Mucosa of gallbladder (tissue), 1 donor: ENCODE measurements at regions not wholly inside any gene's neighbourhood (a gene's known extent, or its start where the extent isn't known, plus 50 kb on each side); places are given as distances from the start of the nearest gene placed in this dataset.

Source experiments
- DNase-seq: peaks from one replicate; pipeline ENCODE4 v3.0.0-alpha.2; 2020; ENCODE audit warnings: low spot score
- donor health status: DM: no; HTN: no; CAD: no.

DNA sequence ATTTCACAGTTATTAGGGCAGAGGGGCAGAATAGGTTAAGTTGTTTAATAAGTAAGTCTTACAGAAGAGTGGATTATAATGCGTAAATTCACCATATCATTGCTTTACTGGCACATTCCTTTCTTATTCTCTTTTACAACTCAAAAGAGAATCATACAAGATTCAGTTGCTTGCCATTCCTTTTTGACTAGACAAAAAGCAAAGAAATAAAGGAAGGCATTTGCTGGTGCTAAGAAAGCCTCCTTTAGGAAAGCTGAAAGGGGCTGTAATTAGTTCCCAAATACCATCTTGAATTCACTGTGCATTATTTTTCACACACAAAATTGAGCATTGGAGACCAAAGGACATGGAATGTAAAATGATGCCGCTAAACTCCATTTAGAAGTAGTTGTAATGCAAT is 499.3 kb downstream of the NXPH1 start:
- DNase-seq, result no peak

DNA sequence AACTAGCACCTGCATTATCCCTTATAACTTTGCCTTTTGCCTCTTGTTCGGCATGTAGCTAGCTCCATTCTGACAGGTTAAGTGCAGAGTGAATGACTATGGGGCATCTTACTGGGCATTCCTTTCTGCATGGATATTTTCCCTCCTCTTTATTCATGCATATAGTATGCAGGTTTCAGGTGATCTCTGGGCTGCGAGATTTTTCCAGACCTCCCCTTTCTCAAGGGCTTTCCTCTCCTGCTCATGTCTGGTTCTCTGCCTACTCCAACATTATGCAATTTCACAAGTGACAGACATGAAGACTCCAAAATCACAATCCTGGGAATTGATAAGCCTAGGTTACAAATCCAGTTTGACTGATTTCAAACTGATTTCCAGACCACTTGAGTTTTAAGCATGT is 503.8 kb downstream of the NXPH1 start:
- DNase-seq, result no peak

DNA sequence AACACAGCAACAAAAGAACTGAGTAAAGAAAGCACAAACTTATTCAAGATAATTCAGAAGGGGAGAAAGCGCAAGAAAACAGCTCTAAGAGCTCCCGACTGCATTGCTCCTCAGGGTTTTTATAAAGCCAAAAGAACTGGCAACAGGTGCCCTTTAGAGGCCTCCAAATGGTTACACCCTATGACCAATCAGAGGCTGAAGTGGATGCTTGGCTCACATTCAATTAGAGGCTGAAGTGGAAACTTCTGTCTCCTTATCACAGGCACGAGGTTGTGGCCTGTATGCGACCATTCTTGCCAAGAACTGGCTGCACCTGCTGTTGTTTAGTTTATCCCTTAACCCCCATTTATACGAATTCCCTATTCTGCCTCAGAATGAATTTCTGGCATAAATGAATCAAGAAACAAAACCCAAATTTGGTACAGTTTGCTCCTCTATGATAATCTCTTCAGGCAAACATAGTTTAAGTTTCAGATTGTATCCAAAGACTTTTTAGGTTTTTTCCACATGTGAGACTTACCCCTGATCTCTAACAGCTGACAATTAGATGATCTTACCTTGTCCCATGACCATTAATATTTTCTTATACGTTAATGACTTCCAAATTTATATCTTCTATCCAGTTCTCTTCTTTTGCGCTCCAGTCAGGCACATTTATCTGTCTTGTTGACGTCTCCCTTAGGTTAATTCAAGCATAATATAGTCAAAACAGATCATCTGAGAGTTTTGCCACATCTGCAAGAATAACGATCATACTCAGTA is 504.8 kb downstream of the NXPH1 start:
- no peak for DNase-seq

DNA sequence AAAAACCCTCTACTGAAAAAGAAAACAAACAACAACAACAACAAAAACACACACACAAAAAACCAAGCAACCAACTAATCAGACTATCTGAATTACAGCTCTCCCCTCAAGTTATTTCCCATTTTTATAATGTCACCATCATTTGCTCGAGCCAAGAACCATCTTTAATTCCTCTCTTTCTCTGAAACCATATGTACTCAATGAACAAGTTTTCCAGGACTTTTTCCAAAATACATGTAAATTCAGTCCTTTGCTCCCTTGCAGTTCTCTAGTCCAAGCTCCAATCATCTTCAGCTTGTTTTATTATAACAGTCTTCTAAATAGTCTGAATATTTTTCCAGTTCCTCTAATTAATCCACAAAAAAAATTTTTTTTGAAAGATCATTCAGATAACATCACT is 506.0 kb downstream of the NXPH1 start:
- DNase-seq, result no peak

GRCh38 chr7:8963722-8964121 is 530.3 kb downstream of the NXPH1 start:
- no peak for DNase-seq

- DNase-seq, result no peak
These were observed 531.8 kb downstream of the NXPH1 start for GRCh38 chr7:8965177-8965576.

- no peak for DNase-seq
These were observed 540.2 kb downstream of the NXPH1 start for GRCh38 chr7:8973601-8974000.

GRCh38 chr7:8975681-8976080 is 542.3 kb downstream of the NXPH1 start:
- DNase-seq, result no peak

DNA sequence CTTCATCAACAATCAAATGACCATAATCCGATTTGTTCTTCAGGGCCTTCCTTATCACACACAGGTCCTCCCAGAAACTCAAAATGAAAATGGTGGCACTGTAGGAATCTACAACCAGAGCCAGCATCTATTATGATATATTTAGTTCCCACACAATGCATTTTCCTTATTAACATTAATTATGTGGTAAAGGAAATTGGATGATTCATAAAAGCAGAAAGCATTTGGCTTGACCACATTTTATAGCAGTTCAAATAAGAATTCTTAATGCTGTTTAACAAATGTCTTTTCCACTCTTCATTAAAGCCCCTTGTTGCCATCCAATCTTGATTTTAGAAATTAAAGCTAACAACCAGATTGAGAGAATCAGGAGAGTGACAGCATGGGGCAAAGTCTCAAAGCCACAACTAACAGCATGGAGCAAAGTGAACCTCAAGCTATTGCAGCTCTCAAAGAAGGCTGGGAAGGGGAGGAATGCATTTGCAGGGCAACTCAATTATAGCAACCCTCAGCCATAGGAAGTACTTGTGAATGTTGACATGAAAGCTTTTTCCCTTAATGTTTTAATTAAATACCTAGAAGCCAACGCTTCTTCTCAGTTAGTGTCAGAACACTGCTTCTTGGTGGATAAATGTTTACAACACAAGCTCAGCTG is 549.1 kb downstream of the NXPH1 start:
- DNase-seq, result no peak

- DNase-seq, result no peak
These were observed 551.8 kb downstream of the NXPH1 start for GRCh38 chr7:8985255-8985654.

DNA sequence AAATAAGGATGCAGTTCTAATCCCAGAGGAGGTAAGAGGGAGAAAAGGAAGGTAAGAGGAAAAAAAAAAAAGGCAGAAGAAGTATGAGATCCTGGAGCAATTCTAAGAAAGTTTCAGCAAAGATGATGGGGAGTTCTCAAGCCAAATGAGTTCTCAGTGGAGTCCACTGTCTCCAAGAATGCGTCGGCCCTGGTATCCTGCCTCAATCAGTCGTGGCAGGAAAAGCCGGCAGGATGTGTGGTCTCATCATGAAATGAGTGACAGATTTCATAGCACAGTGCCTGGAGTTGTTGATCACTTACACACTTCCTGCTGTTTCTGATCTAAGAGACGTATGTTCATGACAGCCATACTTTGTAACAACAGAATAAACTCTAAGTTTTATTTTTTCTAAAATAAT is 554.9 kb downstream of the NXPH1 start:
- no peak for DNase-seq

- no peak for DNase-seq
These were observed 557.8 kb downstream of the NXPH1 start for GRCh38 chr7:8991159-8991558.

DNA sequence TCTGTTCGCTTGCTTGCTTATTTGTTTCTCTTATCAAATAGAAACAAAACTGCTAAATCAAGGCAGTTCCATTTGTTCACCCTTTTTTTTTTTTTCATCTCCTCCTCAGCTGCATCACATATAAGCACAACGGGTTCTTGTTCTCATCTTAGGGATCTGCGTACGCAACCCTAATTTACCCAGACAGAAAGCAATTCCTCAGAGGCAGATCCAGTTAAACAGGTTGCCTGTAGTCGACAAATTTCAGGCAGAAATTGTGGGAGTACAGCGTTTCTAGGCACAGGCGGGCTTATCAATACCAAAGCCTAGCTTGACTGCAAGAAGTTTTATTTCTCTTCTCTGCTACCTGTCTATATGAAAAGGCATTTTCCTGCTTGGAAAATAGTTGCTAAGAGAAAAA is 565.4 kb downstream of the NXPH1 start:
- no peak for DNase-seq

- no peak for DNase-seq
These were observed 580.5 kb downstream of the NXPH1 start for GRCh38 chr7:9013940-9014339.

DNA sequence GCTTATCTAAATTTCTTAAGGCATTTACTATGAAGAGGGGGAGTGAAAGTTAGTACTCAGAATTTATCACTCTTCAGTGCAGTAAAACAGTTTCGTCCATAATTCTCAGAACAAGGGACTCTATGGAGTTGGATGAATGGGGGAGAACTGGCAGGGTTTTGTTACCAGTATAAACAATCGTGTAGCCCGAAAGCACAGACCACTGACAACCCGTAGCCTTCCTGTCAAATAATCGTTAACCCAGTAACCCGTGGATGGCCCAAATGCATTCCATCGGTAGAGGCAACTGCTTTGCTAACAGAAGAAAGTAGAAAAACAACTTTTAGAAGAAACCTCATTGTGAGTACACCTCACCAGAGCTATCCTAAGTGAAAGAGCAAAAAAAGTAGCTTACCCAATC is 583.9 kb downstream of the NXPH1 start:
- DNase-seq, result no peak

GRCh38 chr7:9022456-9022855 is 589.0 kb downstream of the NXPH1 start:
- DNase-seq, result no peak

DNA sequence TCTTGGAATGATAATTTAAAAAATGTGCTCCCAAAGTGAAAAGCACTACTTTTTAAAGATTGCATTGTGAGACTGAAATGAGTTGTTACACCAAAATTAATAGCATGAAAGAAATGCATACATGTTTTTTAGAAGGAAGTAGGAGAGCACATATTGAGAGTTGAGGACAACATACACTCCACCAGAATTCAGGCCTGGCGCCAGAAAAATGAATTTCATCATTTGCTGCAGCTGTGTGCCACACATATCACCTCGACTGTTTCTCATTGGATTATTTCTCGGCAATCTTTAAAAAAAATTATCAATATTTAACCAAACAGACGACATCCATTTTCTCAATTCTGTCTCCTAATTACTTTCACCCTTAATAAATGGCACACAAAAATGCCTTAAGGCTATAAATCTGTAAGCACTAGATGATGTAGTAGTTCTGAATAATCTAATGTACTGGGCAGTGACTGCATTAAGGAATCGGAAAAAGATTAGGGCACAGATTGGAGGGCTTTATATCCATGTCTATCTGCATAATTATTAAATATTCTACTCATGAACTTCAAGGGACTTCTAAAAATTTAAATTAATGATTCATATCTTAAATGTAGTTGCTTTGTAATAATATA is 590.4 kb downstream of the NXPH1 start:
- DNase-seq, result no peak

- DNase-seq, result no peak
These were observed 592.7 kb downstream of the NXPH1 start for GRCh38 chr7:9026121-9026520.

GRCh38 chr7:9028012-9028411 is 594.6 kb downstream of the NXPH1 start:
- DNase-seq, result no peak

DNA sequence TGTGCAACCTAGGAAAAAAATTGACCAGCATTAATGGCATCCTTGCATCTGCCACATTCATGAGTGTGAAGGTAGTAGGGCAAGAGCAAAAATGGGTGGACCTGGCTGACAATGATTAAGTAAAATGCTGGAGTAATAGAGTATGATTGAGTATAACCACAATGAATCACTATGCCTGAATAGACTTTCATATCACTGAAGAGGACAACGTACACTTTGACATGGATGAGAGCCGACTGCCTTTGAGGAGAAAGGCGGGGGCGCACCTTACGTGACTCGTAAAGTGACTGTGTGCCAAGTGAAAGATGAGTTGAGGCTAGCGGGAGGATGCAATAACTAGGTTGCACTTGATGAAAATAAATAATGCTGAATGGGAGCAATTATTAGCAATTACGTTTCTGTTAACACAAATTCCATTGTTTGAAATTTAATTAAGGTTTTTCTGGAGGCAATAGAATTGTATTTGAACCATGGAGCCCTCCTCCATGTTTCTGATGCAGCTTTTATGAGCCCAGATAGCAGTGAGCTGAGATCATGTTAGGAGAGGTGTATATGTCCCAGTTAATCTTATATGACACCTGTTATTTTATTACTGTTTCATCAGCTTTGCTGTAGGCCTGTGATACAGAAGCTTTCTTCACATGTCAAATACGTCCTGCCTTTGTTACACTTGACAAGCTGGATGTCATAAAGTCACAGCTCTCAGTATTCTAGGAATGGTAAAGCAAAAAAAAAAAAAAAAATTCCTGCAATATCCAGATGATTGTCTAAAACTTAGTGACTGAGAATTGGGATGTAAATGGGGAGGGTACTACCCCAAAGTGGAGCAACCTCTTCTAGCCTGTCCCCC is 596.5 kb downstream of the NXPH1 start:
- no peak for DNase-seq

GRCh38 chr7:9030976-9031375 is 597.6 kb downstream of the NXPH1 start:
- no peak for DNase-seq

GRCh38 chr7:9031386-9031785 is 598.0 kb downstream of the NXPH1 start:
- DNase-seq, result no peak
